Stimulated activated CD8-positive, alpha-beta memory T cell treated with anti-CD3 and anti-CD28 coated beads, Interleukin-12 subunit alpha, Interleukin-12 subunit beta, amount 100 ng/mL, for 4 hours (primary cell): ENCODE measurements at regions not wholly inside any gene's neighbourhood (a gene's known extent, or its start where the extent isn't known, plus 50 kb on each side); places are given as distances from the start of the nearest gene placed in this dataset.
"Not testable (repeated sequence)": the region's sequence is repeated elsewhere in the genome, so short reads cannot be mapped to it uniquely, and the experiment has no call there.

Source experiments
- DNase-seq: peaks from one replicate; pipeline ENCODE4 v3.0.0-alpha.2; 2020; ENCODE audit warnings: low read depth

- DNase-seq, result no peak
Observed at GRCh38 chr16:31754998-31755615, 118.5 kb upstream of the ZNF267 start.

- no peak for DNase-seq
Observed at GRCh38 chr16:31764103-31764502, 109.5 kb upstream of the ZNF267 start.

- no peak for DNase-seq
Observed at GRCh38 chr16:31767267-31767666, 106.3 kb upstream of the ZNF267 start.

- no peak for DNase-seq
Observed at GRCh38 chr16:31780342-31780741, 93.3 kb upstream of the ZNF267 start.

- DNase-seq, result no peak
Observed at GRCh38 chr16:31785126-31785525, 88.5 kb upstream of the ZNF267 start.

- no peak for DNase-seq
Observed at GRCh38 chr16:31807086-31807485, 66.5 kb upstream of the ZNF267 start.

GRCh38 chr16:31810863-31811262 lies 62.7 kb upstream of the ZNF267 start:
- no peak for DNase-seq

- not testable (repeated sequence) for DNase-seq
Observed at GRCh38 chr16:31816141-31816540, 57.5 kb upstream of the ZNF267 start.

GRCh38 chr16:31819386-31819785 lies 54.2 kb upstream of the ZNF267 start:
- no peak for DNase-seq

GRCh38 chr16:31819948-31820347 lies 53.7 kb upstream of the ZNF267 start:
- DNase-seq, result no peak
